Body of pancreas (tissue), 4 donors: ENCODE measurements at regions not wholly inside any gene's neighbourhood (a gene's known extent, or its start where the extent isn't known, plus 50 kb on each side); places are given as distances from the start of the nearest gene placed in this dataset.
A peak's percentile ranks its signal among the peaks of the same experiment; 100 is the strongest.

ENCODE experiments used
- ATAC-seq: fragments of 150-250 bp; one replicate; pipeline ENCODE4 v1.9.1; 2016
- DNase-seq, 4 donors: peaks; one replicate each; pipeline ENCODE4 v3.0.0-alpha.2; 2019
- H3K27ac ChIP-seq, 4 donors: fragments of 200-600 bp; sonication (generic); 1 replicate in 3 of 4; 2 replicates in 1 of 4; pipeline versions ENCODE4 v1.5.1 to v1.6.1; 2016 to 2019; ENCODE audit warnings: mild to moderate bottlenecking in 1 of 4, mixed read lengths in 1 of 4, moderate library complexity in 1 of 4
- H3K27me3 ChIP-seq, 2 donors: fragments of 200-600 bp; sonication (generic); one replicate each; pipeline ENCODE4 v1.6.0; 2016; ENCODE audit warnings: mild to moderate bottlenecking in 1 of 2
- H3K36me3 ChIP-seq, 2 donors: fragments of 200-600 bp; sonication (generic); replicated peaks in 1 of 2; 2 replicates each; pipeline ENCODE4 v1.5.1; 2016; ENCODE audit warnings: low read depth in 2 of 2; ENCODE audit not compliant: insufficient read depth in 1 of 2
- H3K4me1 ChIP-seq: fragments of 200-600 bp; sonication (generic); one replicate; pipeline ENCODE4 v1.6.0; 2016
- H3K4me3 ChIP-seq, 2 donors: fragments of 200-600 bp; sonication (generic); 1 replicate in 1 of 2; 2 replicates in 1 of 2; pipeline ENCODE4 v1.5.1; 2016 to 2019
- H3K9me3 ChIP-seq, 3 donors: fragments of 200-600 bp; sonication (generic); 1 replicate in 2 of 3; 2 replicates in 1 of 3; pipeline ENCODE4 v1.5.1; 2016
- CTCF ChIP-seq, 7 experiments: fragments of 450-650 bp in 4 of 7; fragments of 200-600 bp in 3 of 7; sonication (generic) in 3 of 7; IDR thresholded peaks; one replicate each; pipeline ENCODE4 v1.5.1; 2016 to 2019; ENCODE audit warnings: antibody characterized with exemption in 7 of 7
- POLR2A ChIP-seq, 3 donors: fragments of 450-650 bp; IDR thresholded peaks; one replicate each; pipeline ENCODE4 v1.6.1; 2016; ENCODE audit warnings: antibody characterized with exemption in 3 of 3, mild to moderate bottlenecking in 2 of 3
- WGBS, 2 donors: methylation state at CpG; one replicate each; pipeline ENCODE4 v1.1.5; 2017; 5-methylcytosine and 5-hydroxymethylcytosine counted together
- intact Hi-C: fragments of 100-400 bp; cut with DNase I; formaldehyde crosslinking; loops from one replicate; pipeline ENCODE4 v1.15.1; 2023

GRCh38 chr9:90057361-90057760 lies 452.5 kb downstream of the GADD45G start:
- no peak overlapping the region for H3K27ac ChIP-seq
- 86 to 97% methylated on average over 3 of the region's 3 CpGs for WGBS, 2 donors
- H3K4me3 ChIP-seq, result no peak overlapping the region
- no peak for TF ChIP-seq POLR2A (IDR thresholded peaks at IDR 0.05)
- TF ChIP-seq CTCF (IDR thresholded peaks at IDR 0.05), result no peak
- H3K4me1 ChIP-seq, result peaks cover 23% of the 10 kb centered on the region
- H3K27me3 ChIP-seq, result no peaks in the 10 kb centered on the region
- no peak for ATAC-seq
- intact Hi-C loops, result no loop called here
- DNase-seq, result no peak
- H3K9me3 ChIP-seq, result peaks cover 0 to 3% (median 0%) of the 10 kb centered on the region in 3 donors
- H3K36me3 ChIP-seq, result no peaks in the 10 kb centered on the region

- Histone ChIP-seq H3K9me3 (peaks cover 0 to 3% (median 0%) of the 10 kb centered on the region in 3 donors), H3K4me1 (peaks cover 23% of the 10 kb centered on the region), H3K36me3 (no peaks in the 10 kb centered on the region), H3K27ac (no peak overlapping the region), H3K27me3 (no peaks in the 10 kb centered on the region), H3K4me3 (no peak overlapping the region)
- intact Hi-C loops, result no loop called here
- TF ChIP-seq POLR2A (IDR thresholded peaks at IDR 0.05) (no peak), CTCF (IDR thresholded peaks at IDR 0.05) (no peak)
- WGBS, 2 donors, result 79 to 80% methylated on average over 6 of the region's 6 CpGs
- ATAC-seq (no peak), DNase-seq (no peak)
Observed at GRCh38 chr9:90058182-90058763, 453.5 kb downstream of the GADD45G start.

GRCh38 chr9:90059436-90059835 lies 454.6 kb downstream of the GADD45G start:
- intact Hi-C loops, result no loop called here
- peaks cover 13% of the 10 kb centered on the region for H3K4me1 ChIP-seq
- DNase-seq (no peak), ATAC-seq (no peak)
- H3K27ac ChIP-seq, result no peak overlapping the region
- TF ChIP-seq POLR2A (IDR thresholded peaks at IDR 0.05), result no peak
- no peak for TF ChIP-seq CTCF (IDR thresholded peaks at IDR 0.05)
- H3K4me3 ChIP-seq, result no peak overlapping the region
- H3K36me3 ChIP-seq, result no peaks in the 10 kb centered on the region
- H3K27me3 ChIP-seq, result no peaks in the 10 kb centered on the region
- H3K9me3 ChIP-seq, result no peaks in the 10 kb centered on the region
- WGBS, 2 donors, result 87 to 92% methylated on average over 7 to 8 of the region's 8 CpGs

- ATAC-seq, result peak; percentile 40
- 70 to 78% methylated on average over 5 to 8 of the region's 8 CpGs for WGBS, 2 donors
- TF ChIP-seq CTCF (IDR thresholded peaks at IDR 0.05), result no peak
- TF ChIP-seq POLR2A (IDR thresholded peaks at IDR 0.05), result no peak
Observed at GRCh38 chr9:90060256-90060655, 455.4 kb downstream of the GADD45G start.

GRCh38 chr9:90061187-90061586 lies 456.4 kb downstream of the GADD45G start:
- TF ChIP-seq POLR2A (IDR thresholded peaks at IDR 0.05) (no peak), CTCF (IDR thresholded peaks at IDR 0.05) (no peak)
- no peak overlapping the region for H3K4me3 ChIP-seq
- no peak overlapping the region for H3K27ac ChIP-seq

More at GRCh38 chr9:90060256-90060655, 455.4 kb downstream of the GADD45G start:
- Histone ChIP-seq H3K27ac (no peak overlapping the region), H3K4me3 (no peak overlapping the region), H3K4me1 (peaks cover 4% of the 10 kb centered on the region), H3K36me3 (no peaks in the 10 kb centered on the region), H3K27me3 (no peaks in the 10 kb centered on the region), H3K9me3 (no peaks in the 10 kb centered on the region)
- DNase-seq, result no peak
- intact Hi-C loops, result no loop called here

More at GRCh38 chr9:90061187-90061586, 456.4 kb downstream of the GADD45G start:
- H3K36me3 ChIP-seq, result no peaks in the 10 kb centered on the region
- H3K4me1 ChIP-seq, result no peaks in the 10 kb centered on the region
- H3K27me3 ChIP-seq, result no peaks in the 10 kb centered on the region
- no peak for ATAC-seq
- WGBS, 2 donors, result 92 to 100% methylated on average over 1 of the region's 1 CpG
- no peaks in the 10 kb centered on the region for H3K9me3 ChIP-seq
- DNase-seq, result no peak
- intact Hi-C loops, result no loop called here
